ENCODE measurements at regions not wholly inside any gene's neighbourhood (a gene's known extent, or its start where the extent isn't known, plus 50 kb on each side); places are given as distances from the start of the nearest gene placed in this dataset.

DNA sequence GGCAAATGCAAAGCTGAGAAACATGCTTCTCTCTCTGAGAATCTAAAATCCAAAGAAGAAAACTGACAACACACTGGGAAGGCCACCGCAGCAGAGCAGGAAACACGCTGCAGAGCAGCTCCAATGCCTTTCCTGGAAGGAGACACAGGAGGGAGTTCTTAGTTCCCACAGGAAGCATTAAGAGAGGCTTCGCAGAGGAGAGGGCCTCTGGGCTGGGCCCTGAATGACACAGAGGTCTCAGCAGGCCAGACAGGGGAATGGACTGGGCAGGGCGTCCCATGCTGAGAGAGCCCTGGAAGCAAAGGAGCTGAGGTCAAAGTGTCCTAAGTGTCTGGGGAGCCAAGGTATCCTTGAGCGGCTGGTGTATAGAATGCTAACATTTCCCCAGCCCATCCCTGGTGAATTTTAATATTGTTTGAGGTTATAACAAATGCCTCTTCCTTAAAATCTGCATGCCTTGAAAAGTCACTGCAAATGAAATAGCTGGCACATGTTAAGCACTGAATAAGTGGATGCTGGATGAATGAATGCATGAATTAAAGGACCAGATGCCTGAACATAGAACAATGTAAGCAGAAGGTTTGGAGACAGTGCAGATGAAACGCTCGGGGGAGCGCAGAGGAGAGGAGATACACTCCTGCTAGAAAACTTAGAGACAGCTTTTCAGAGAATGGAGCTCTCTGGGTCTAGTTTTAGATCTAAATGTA is 110.0 kb upstream of the SYNDIG1 start:
- Histone ChIP-seq H2AFZ (ENCODE audit: low read depth, low read length) (no peak overlapping the region), H3K4me1 (replicated peaks in 1 of 2; ENCODE audit: control insufficient read depth in 2 of 2, insufficient read depth in 2 of 2, low read length in 2 of 2) (no peaks in the 10 kb centered on the region), H4K20me1 (replicated peaks; ENCODE audit: control insufficient read depth, insufficient read depth, low read length) (no peaks in the 10 kb centered on the region), H3K36me3 (ENCODE audit: control insufficient read depth, insufficient read depth, low read length) (no peaks in the 10 kb centered on the region), H3K27me3 (ENCODE audit: control insufficient read depth in 2 of 2, insufficient read depth in 2 of 2, low read length in 2 of 2) (no peaks in the 10 kb centered on the region), H3K27ac (ENCODE audit: extremely low read depth, low read depth, low read length) (no peak overlapping the region), H3K9me3 (replicated peaks; ENCODE audit: control insufficient read depth, insufficient read depth, low read depth, low read length) (no peaks in the 10 kb centered on the region), H3K4me3 (no peak overlapping the region), H3K4me2 (ENCODE audit: insufficient read depth, low read length) (no peak overlapping the region), H3K79me2 (ENCODE audit: control insufficient read depth, insufficient read depth, low read length) (no peaks in the 10 kb centered on the region), H3K9me1 (ENCODE audit: control insufficient read depth, insufficient read depth, low read length) (no peaks in the 10 kb centered on the region), H3K9ac (ENCODE audit: insufficient read depth in 1 of 2, low read depth in 2 of 2, low read length in 2 of 2) (no peak overlapping the region)
- CTCF ChIA-PET (ENCODE audit: low intra/inter-chr PET ratio), result no interaction called here
- in situ Hi-C loops (cut with MboI), result no loop called here
- POLR2A ChIA-PET, result no interaction called here
- intact Hi-C loops (cut with micrococcal nuclease), result no loop called here
- WGBS (ENCODE audit: insufficient coverage, low coverage, missing lambda C conversion rate), result 7% methylated on average over 5 of the region's 8 CpGs
- FAIRE-seq, result no peak
- no peak for ATAC-seq
- DNase-seq (ENCODE audit: extremely low read depth in 1 of 4, low spot score in 3 of 4), result no peak
- BruUV-seq (replicated peaks), result no TSS peak
- TF ChIP-seq ZNF57 (CRISPR knock-in tag; IDR thresholded peaks at IDR 0.05) (no peak), ZNF431 (CRISPR knock-in tag; IDR thresholded peaks at IDR 0.05) (no peak), ZNF143 (CRISPR knock-in tag; IDR thresholded peaks at IDR 0.05) (no peak), XRCC5 (IDR thresholded peaks at IDR 0.05; ENCODE audit: low read depth, low read length) (no peak), SNIP1 (IDR thresholded peaks at IDR 0.05; ENCODE audit: low read depth) (no peak), ELF4 (CRISPR knock-in tag; IDR thresholded peaks at IDR 0.05) (no peak)
- TF ChIP-seq, protein P1, sequence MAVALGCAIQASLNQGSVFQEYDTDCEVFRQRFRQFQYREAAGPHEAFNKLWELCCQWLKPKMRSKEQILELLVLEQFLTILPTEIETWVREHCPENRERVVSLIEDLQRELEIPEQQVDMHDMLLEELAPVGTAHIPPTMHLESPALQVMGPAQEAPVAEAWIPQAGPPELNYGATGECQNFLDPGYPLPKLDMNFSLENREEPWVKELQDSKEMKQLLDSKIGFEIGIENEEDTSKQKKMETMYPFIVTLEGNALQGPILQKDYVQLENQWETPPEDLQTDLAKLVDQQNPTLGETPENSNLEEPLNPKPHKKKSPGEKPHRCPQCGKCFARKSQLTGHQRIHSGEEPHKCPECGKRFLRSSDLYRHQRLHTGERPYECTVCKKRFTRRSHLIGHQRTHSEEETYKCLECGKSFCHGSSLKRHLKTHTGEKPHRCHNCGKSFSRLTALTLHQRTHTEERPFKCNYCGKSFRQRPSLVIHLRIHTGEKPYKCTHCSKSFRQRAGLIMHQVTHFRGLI (CRISPR knock-in tag; IDR thresholded peaks at IDR 0.05), result no peak
- TF ChIP-seq, protein P2, sequence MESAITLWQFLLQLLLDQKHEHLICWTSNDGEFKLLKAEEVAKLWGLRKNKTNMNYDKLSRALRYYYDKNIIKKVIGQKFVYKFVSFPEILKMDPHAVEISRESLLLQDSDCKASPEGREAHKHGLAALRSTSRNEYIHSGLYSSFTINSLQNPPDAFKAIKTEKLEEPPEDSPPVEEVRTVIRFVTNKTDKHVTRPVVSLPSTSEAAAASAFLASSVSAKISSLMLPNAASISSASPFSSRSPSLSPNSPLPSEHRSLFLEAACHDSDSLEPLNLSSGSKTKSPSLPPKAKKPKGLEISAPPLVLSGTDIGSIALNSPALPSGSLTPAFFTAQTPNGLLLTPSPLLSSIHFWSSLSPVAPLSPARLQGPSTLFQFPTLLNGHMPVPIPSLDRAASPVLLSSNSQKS (CRISPR knock-in tag; IDR thresholded peaks at IDR 0.05), result no peak
- TF ChIP-seq, protein P3, sequence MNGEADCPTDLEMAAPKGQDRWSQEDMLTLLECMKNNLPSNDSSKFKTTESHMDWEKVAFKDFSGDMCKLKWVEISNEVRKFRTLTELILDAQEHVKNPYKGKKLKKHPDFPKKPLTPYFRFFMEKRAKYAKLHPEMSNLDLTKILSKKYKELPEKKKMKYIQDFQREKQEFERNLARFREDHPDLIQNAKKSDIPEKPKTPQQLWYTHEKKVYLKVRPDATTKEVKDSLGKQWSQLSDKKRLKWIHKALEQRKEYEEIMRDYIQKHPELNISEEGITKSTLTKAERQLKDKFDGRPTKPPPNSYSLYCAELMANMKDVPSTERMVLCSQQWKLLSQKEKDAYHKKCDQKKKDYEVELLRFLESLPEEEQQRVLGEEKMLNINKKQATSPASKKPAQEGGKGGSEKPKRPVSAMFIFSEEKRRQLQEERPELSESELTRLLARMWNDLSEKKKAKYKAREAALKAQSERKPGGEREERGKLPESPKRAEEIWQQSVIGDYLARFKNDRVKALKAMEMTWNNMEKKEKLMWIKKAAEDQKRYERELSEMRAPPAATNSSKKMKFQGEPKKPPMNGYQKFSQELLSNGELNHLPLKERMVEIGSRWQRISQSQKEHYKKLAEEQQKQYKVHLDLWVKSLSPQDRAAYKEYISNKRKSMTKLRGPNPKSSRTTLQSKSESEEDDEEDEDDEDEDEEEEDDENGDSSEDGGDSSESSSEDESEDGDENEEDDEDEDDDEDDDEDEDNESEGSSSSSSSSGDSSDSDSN (IDR thresholded peaks at IDR 0.05; ENCODE audit: borderline replicate concordance in 1 of 2, low read depth in 2 of 2, low read length in 2 of 2), result no peak
- TF ChIP-seq, protein P4, sequence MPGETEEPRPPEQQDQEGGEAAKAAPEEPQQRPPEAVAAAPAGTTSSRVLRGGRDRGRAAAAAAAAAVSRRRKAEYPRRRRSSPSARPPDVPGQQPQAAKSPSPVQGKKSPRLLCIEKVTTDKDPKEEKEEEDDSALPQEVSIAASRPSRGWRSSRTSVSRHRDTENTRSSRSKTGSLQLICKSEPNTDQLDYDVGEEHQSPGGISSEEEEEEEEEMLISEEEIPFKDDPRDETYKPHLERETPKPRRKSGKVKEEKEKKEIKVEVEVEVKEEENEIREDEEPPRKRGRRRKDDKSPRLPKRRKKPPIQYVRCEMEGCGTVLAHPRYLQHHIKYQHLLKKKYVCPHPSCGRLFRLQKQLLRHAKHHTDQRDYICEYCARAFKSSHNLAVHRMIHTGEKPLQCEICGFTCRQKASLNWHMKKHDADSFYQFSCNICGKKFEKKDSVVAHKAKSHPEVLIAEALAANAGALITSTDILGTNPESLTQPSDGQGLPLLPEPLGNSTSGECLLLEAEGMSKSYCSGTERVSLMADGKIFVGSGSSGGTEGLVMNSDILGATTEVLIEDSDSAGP (CRISPR knock-in tag; IDR thresholded peaks at IDR 0.05), result no peak

Measured in K562 (cell line).